ENCODE measurements at regions not wholly inside any gene's neighbourhood (a gene's known extent, or its start where the extent isn't known, plus 50 kb on each side); places are given as distances from the start of the nearest gene placed in this dataset.
"Not testable (repeated sequence)": the region's sequence is repeated elsewhere in the genome, so short reads cannot be mapped to it uniquely, and the experiment has no call there.

GRCh38 chr9:74107692-74108091 lies 389.4 kb upstream of the RORB start:
- DNase-seq: no peak

- DNase-seq: no peak
Measured at GRCh38 chr9:74115976-74116375, 381.2 kb upstream of the RORB start.

- DNase-seq: no peak
Measured at GRCh38 chr9:74117151-74117550, 380.0 kb upstream of the RORB start.

GRCh38 chr9:74117731-74118130 lies 379.4 kb upstream of the RORB start:
- DNase-seq: no peak

GRCh38 chr9:74120061-74120460 lies 377.1 kb upstream of the RORB start:
- DNase-seq: no peak

- DNase-seq: no peak
Measured at GRCh38 chr9:74120470-74120869, 376.7 kb upstream of the RORB start.

- no peak for DNase-seq
Measured at GRCh38 chr9:74122216-74122615, 374.9 kb upstream of the RORB start.

- DNase-seq: no peak
Measured at GRCh38 chr9:74122661-74123060, 374.5 kb upstream of the RORB start.

GRCh38 chr9:74125941-74126340 lies 371.2 kb upstream of the RORB start:
- DNase-seq: no peak

GRCh38 chr9:74132986-74133385 lies 364.1 kb upstream of the RORB start:
- DNase-seq: no peak

GRCh38 chr9:74133921-74134320 lies 363.2 kb upstream of the RORB start:
- DNase-seq: no peak

GRCh38 chr9:74138182-74138581 lies 359.0 kb upstream of the RORB start:
- DNase-seq: no peak

- no peak for DNase-seq
Measured at GRCh38 chr9:74140141-74140540, 357.0 kb upstream of the RORB start.

GRCh38 chr9:74147906-74148305 lies 349.2 kb upstream of the RORB start:
- no peak for DNase-seq

GRCh38 chr9:74172874-74173273 lies 324.3 kb upstream of the RORB start:
- DNase-seq: no peak

- no peak for DNase-seq
Measured at GRCh38 chr9:74173284-74173683, 323.9 kb upstream of the RORB start.

- not testable (repeated sequence) for DNase-seq
Measured at GRCh38 chr9:74197771-74198170, 299.4 kb upstream of the RORB start.

- no peak for DNase-seq
Measured at GRCh38 chr9:74205056-74205455, 292.1 kb upstream of the RORB start.

- no peak for DNase-seq
Measured at GRCh38 chr9:74218385-74219063, 278.6 kb upstream of the RORB start.

GRCh38 chr9:74220327-74220726 lies 276.8 kb upstream of the RORB start:
- no peak for DNase-seq

GRCh38 chr9:74236857-74237256 lies 260.3 kb upstream of the RORB start:
- DNase-seq: no peak

GRCh38 chr9:74245866-74246497 lies 251.2 kb upstream of the RORB start:
- no peak for DNase-seq

- no peak for DNase-seq
Measured at GRCh38 chr9:74255489-74255984, 241.6 kb upstream of the RORB start.

GRCh38 chr9:74275872-74276508 lies 221.1 kb upstream of the RORB start:
- no peak for DNase-seq

All from right forelimb (tissue), 1 donor.